PFSK-1 (cell line): ENCODE measurements at regions not wholly inside any gene's neighbourhood (a gene's known extent, or its start where the extent isn't known, plus 50 kb on each side); places are given as distances from the start of the nearest gene placed in this dataset.

ENCODE experiments used
- FOXP2 ChIP-seq: optimal IDR thresholded peaks from 2 replicates; pipeline ENCODE3; 2011; ENCODE audit warnings: borderline replicate concordance, control low read depth, inconsistent platforms; ENCODE audit not compliant: insufficient read depth; ENCODE audit errors: extremely low read length, extremely low read depth
- POLR2AphosphoS5 ChIP-seq: IDR thresholded peaks from 2 replicates; pipeline ENCODE4 v1.6.1; 2012; ENCODE audit warnings: low read depth, mild to moderate bottlenecking, control low read depth, low read length, moderate library complexity
- SIN3A ChIP-seq: IDR thresholded peaks from 2 replicates; pipeline ENCODE4 v1.6.1; 2012; ENCODE audit warnings: mild to moderate bottlenecking, low read length, moderate library complexity, borderline replicate concordance; ENCODE audit not compliant: insufficient read depth
- TAF1 ChIP-seq: IDR thresholded peaks from 2 replicates; pipeline ENCODE4 v1.6.1; 2012; ENCODE audit warnings: low read length, control low read depth, borderline replicate concordance; ENCODE audit not compliant: insufficient read depth
- TF ChIP-seq, protein P1 (sequence below), 2 experiments: IDR thresholded peaks; 2 replicates each; pipeline versions ENCODE4 v1.6.1 to v1.8.0; 2011 to 2012; ENCODE audit warnings: low read depth in 2 of 2, low read length in 2 of 2, control low read depth in 1 of 2, inconsistent platforms in 1 of 2, mild to moderate bottlenecking in 1 of 2, moderate library complexity in 1 of 2; ENCODE audit not compliant: insufficient read depth in 1 of 2

- TF ChIP-seq, protein P1, sequence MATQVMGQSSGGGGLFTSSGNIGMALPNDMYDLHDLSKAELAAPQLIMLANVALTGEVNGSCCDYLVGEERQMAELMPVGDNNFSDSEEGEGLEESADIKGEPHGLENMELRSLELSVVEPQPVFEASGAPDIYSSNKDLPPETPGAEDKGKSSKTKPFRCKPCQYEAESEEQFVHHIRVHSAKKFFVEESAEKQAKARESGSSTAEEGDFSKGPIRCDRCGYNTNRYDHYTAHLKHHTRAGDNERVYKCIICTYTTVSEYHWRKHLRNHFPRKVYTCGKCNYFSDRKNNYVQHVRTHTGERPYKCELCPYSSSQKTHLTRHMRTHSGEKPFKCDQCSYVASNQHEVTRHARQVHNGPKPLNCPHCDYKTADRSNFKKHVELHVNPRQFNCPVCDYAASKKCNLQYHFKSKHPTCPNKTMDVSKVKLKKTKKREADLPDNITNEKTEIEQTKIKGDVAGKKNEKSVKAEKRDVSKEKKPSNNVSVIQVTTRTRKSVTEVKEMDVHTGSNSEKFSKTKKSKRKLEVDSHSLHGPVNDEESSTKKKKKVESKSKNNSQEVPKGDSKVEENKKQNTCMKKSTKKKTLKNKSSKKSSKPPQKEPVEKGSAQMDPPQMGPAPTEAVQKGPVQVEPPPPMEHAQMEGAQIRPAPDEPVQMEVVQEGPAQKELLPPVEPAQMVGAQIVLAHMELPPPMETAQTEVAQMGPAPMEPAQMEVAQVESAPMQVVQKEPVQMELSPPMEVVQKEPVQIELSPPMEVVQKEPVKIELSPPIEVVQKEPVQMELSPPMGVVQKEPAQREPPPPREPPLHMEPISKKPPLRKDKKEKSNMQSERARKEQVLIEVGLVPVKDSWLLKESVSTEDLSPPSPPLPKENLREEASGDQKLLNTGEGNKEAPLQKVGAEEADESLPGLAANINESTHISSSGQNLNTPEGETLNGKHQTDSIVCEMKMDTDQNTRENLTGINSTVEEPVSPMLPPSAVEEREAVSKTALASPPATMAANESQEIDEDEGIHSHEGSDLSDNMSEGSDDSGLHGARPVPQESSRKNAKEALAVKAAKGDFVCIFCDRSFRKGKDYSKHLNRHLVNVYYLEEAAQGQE (IDR thresholded peaks at IDR 0.05; ENCODE audit: insufficient read depth in 1 of 2, low read depth in 2 of 2, low read length in 2 of 2): no peak
- no peak for TF ChIP-seq FOXP2
- no peak for TF ChIP-seq SIN3A
- no peak for TF ChIP-seq TAF1
- TF ChIP-seq POLR2AphosphoS5: no peak
Observed at GRCh38 chr5:143648696-143649095, 163.3 kb upstream of the HMHB1 start.

- TF ChIP-seq FOXP2: no peak
Observed at GRCh38 chr5:143646961-143647360, 165.0 kb upstream of the HMHB1 start.

- no peak for TF ChIP-seq FOXP2
- no peak for TF ChIP-seq SIN3A
- TF ChIP-seq POLR2AphosphoS5: no peak
- TF ChIP-seq, protein P1 (IDR thresholded peaks at IDR 0.05; ENCODE audit: insufficient read depth in 1 of 2, low read depth in 2 of 2, low read length in 2 of 2): no peak
- no peak for TF ChIP-seq TAF1
Observed at GRCh38 chr5:143645356-143645755, 166.6 kb upstream of the HMHB1 start.

- TF ChIP-seq, protein P1 (IDR thresholded peaks at IDR 0.05; ENCODE audit: insufficient read depth in 1 of 2, low read depth in 2 of 2, low read length in 2 of 2): no peak
- TF ChIP-seq FOXP2: no peak
- TF ChIP-seq POLR2AphosphoS5: no peak
- no peak for TF ChIP-seq TAF1
- TF ChIP-seq SIN3A: no peak
Observed at GRCh38 chr5:143644727-143645126, 167.2 kb upstream of the HMHB1 start.

GRCh38 chr5:143642791-143643190 is 169.2 kb upstream of the HMHB1 start:
- TF ChIP-seq, protein P1 (IDR thresholded peaks at IDR 0.05; ENCODE audit: insufficient read depth in 1 of 2, low read depth in 2 of 2, low read length in 2 of 2): no peak
- no peak for TF ChIP-seq FOXP2
- TF ChIP-seq SIN3A: no peak
- TF ChIP-seq POLR2AphosphoS5: no peak
- TF ChIP-seq TAF1: no peak
